ENCODE measurements at regions not wholly inside any gene's neighbourhood (a gene's known extent, or its start where the extent isn't known, plus 50 kb on each side); places are given as distances from the start of the nearest gene placed in this dataset.

DNA sequence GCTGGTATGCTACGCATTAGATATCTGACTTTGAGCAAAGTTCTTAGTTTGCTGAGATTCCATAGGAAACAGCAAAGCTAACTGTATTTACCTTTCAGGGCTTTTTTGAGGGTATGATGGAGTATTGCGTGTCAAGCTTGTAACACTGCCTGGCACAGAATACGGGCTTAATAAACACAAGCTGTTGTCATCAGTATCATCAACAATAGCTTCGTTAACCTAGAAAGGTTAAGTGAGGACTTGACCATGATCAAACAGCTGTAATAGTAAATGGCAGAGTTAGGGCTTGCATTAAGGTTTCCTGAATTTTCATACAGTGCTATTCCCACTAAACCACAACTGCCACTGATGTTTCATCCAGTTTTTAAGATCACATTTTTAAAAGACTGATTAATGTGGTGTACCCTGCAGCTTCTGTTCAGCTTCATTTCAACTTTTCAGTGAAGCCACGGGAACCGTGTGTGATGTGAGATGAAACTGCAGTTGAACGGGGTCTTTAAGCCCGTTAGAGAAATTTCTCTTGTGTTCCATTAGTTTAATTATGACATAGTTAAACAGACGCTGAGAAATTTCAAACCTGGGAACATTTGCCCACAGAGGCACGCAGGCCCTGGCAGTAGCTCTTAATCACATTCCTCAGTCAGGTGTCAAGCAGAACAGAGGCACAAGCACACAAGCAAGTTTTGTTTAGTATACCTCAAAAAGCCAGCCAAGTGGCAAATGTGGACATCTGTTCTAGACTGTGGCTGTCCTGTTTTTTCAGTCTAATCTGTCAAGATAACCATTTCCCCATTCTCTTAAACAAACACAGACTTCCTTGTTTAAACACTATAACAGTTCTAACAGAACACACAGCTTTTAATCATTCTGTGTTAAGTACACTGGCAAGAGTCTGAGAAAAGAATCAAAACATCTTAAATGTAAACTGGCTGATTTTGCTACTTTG is 147.1 kb downstream of the ZNF608 start (continued):
- TF ChIP-seq, protein P1, sequence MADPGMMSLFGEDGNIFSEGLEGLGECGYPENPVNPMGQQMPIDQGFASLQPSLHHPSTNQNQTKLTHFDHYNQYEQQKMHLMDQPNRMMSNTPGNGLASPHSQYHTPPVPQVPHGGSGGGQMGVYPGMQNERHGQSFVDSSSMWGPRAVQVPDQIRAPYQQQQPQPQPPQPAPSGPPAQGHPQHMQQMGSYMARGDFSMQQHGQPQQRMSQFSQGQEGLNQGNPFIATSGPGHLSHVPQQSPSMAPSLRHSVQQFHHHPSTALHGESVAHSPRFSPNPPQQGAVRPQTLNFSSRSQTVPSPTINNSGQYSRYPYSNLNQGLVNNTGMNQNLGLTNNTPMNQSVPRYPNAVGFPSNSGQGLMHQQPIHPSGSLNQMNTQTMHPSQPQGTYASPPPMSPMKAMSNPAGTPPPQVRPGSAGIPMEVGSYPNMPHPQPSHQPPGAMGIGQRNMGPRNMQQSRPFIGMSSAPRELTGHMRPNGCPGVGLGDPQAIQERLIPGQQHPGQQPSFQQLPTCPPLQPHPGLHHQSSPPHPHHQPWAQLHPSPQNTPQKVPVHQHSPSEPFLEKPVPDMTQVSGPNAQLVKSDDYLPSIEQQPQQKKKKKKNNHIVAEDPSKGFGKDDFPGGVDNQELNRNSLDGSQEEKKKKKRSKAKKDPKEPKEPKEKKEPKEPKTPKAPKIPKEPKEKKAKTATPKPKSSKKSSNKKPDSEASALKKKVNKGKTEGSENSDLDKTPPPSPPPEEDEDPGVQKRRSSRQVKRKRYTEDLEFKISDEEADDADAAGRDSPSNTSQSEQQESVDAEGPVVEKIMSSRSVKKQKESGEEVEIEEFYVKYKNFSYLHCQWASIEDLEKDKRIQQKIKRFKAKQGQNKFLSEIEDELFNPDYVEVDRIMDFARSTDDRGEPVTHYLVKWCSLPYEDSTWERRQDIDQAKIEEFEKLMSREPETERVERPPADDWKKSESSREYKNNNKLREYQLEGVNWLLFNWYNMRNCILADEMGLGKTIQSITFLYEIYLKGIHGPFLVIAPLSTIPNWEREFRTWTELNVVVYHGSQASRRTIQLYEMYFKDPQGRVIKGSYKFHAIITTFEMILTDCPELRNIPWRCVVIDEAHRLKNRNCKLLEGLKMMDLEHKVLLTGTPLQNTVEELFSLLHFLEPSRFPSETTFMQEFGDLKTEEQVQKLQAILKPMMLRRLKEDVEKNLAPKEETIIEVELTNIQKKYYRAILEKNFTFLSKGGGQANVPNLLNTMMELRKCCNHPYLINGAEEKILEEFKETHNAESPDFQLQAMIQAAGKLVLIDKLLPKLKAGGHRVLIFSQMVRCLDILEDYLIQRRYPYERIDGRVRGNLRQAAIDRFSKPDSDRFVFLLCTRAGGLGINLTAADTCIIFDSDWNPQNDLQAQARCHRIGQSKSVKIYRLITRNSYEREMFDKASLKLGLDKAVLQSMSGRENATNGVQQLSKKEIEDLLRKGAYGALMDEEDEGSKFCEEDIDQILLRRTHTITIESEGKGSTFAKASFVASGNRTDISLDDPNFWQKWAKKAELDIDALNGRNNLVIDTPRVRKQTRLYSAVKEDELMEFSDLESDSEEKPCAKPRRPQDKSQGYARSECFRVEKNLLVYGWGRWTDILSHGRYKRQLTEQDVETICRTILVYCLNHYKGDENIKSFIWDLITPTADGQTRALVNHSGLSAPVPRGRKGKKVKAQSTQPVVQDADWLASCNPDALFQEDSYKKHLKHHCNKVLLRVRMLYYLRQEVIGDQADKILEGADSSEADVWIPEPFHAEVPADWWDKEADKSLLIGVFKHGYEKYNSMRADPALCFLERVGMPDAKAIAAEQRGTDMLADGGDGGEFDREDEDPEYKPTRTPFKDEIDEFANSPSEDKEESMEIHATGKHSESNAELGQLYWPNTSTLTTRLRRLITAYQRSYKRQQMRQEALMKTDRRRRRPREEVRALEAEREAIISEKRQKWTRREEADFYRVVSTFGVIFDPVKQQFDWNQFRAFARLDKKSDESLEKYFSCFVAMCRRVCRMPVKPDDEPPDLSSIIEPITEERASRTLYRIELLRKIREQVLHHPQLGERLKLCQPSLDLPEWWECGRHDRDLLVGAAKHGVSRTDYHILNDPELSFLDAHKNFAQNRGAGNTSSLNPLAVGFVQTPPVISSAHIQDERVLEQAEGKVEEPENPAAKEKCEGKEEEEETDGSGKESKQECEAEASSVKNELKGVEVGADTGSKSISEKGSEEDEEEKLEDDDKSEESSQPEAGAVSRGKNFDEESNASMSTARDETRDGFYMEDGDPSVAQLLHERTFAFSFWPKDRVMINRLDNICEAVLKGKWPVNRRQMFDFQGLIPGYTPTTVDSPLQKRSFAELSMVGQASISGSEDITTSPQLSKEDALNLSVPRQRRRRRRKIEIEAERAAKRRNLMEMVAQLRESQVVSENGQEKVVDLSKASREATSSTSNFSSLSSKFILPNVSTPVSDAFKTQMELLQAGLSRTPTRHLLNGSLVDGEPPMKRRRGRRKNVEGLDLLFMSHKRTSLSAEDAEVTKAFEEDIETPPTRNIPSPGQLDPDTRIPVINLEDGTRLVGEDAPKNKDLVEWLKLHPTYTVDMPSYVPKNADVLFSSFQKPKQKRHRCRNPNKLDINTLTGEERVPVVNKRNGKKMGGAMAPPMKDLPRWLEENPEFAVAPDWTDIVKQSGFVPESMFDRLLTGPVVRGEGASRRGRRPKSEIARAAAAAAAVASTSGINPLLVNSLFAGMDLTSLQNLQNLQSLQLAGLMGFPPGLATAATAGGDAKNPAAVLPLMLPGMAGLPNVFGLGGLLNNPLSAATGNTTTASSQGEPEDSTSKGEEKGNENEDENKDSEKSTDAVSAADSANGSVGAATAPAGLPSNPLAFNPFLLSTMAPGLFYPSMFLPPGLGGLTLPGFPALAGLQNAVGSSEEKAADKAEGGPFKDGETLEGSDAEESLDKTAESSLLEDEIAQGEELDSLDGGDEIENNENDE (IDR thresholded peaks at IDR 0.05; ENCODE audit: insufficient replicate concordance, low read length): no peak
- no peak for TF ChIP-seq HDAC2 (IDR thresholded peaks at IDR 0.05; ENCODE audit: borderline replicate concordance in 1 of 2, low read depth in 2 of 2, low read length in 2 of 2)
- TF ChIP-seq CHD2 (IDR thresholded peaks at IDR 0.05; ENCODE audit: low read length): no peak
- TF ChIP-seq RFX5 (IDR thresholded peaks at IDR 0.05; ENCODE audit: borderline replicate concordance, low read depth, low read length): no peak
- no peak for TF ChIP-seq FOSL1 (IDR thresholded peaks at IDR 0.05; ENCODE audit: insufficient read depth, low read depth, low read length)

All from H1 (cell line).